Ovary (tissue), 7 donors: ENCODE measurements at regions not wholly inside any gene's neighbourhood (a gene's known extent, or its start where the extent isn't known, plus 50 kb on each side); places are given as distances from the start of the nearest gene placed in this dataset.

Experiments used
- DNase-seq, 5 donors: peaks; one replicate each; pipeline ENCODE4 v3.0.0-alpha.2; 2019 to 2020
- H3K27ac ChIP-seq, 2 donors: fragments of 200-600 bp; one replicate each; pipeline versions ENCODE4 v1.5.1 to v1.8.0; 2019 to 2022
- H3K27me3 ChIP-seq: fragments of 200-600 bp; one replicate; pipeline ENCODE4 v1.8.0; 2022
- H3K36me3 ChIP-seq: fragments of 200-600 bp; sonication (generic); one replicate; pipeline ENCODE4 v1.5.1; 2019
- H3K4me1 ChIP-seq: one replicate; pipeline ENCODE4 v1.8.1; 2013; ENCODE audit warnings: mild to moderate bottlenecking, moderate library complexity; ENCODE audit not compliant: insufficient read depth
- H3K4me3 ChIP-seq: fragments of 200-600 bp; sonication (generic); one replicate; pipeline ENCODE4 v1.5.1; 2017
- H3K9me3 ChIP-seq, 2 donors: fragments of 200-600 bp in 1 of 2; sonication (generic) in 1 of 2; one replicate each; pipeline versions ENCODE4 v1.5.1 to v1.8.1; 2013 to 2019; ENCODE audit warnings: mild to moderate bottlenecking in 1 of 2, moderate library complexity in 1 of 2
- CTCF ChIP-seq, 3 donors: fragments of 450-650 bp in 2 of 3; fragments of 200-600 bp in 1 of 3; IDR thresholded peaks; one replicate each; pipeline versions ENCODE4 v1.5.1 to v1.8.0; 2016 to 2022; ENCODE audit warnings: antibody characterized with exemption in 3 of 3, mild to moderate bottlenecking in 1 of 3
- EP300 ChIP-seq: sonication (generic); formaldehyde crosslinking; IDR thresholded peaks from one replicate; pipeline ENCODE4 v1.6.1; 2017; ENCODE audit warnings: antibody characterized with exemption
- POLR2A ChIP-seq: fragments of 450-650 bp; IDR thresholded peaks from one replicate; pipeline ENCODE4 v1.6.1; 2017; ENCODE audit warnings: antibody characterized with exemption, mild to moderate bottlenecking, moderate library complexity
- WGBS, 3 donors: extraction: QIAGEN DNeasy Blood & Tissue Kit in 1 of 3; methylation state at CpG; one replicate each; pipeline versions ENCODE4 v1.1.5 to v1.1.7; 2013 to 2017; 5-methylcytosine and 5-hydroxymethylcytosine counted together
- intact Hi-C, 4 donors: fragments of 100-400 bp; cut with DNase I; formaldehyde crosslinking; loops; one replicate each; pipeline versions ENCODE4 v1.11.0 to v1.15.1; 2022 to 2023
- donor health status: DM: no; HTN: no; CAD: no; lungs with moderate emphysema.
- donor health status: DM: no; HTN: no; CAD: no.
- donor health status: Bipolar disorder and iron deficiency.
- donor health status: DM: no; HTN: no; CAD: no.
- donor health status: DM: yes; HTN: yes; CAD: no.

- H3K9me3 ChIP-seq, result no peaks in the 10 kb centered on the region
These were observed 101.6 kb upstream of the KIF2B start for GRCh38 chr17:53721101-53721500.

DNA sequence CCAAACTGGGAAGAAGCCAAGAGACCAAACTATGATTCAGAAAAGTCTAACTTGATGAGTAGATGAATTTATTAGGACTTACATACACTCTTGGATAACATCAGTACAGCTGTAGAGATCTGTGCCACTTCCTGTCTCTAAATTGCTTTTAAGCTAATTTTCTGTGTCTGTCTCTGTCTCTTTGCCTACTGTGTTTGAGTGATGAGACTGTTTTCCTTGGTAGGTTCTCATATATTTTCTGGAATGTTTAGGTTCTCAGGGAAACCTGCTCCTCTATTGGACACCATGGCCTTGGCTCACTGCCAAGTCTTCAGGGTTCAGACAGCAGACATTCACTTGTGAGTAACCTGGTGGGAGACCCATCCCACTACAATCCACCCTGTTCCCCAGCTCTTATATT, 103.5 kb upstream of the KIF2B start:
- intact Hi-C loops, result no loop called here
- no peaks in the 10 kb centered on the region for H3K36me3 ChIP-seq

More at GRCh38 chr17:53721101-53721500, 101.6 kb upstream of the KIF2B start:
- 10 to 31% (median 16%) methylated on average over 2 of the region's 2 CpGs for WGBS, 3 donors
- no peak overlapping the region for H3K27ac ChIP-seq
- H3K27me3 ChIP-seq, result no peaks in the 10 kb centered on the region
- H3K36me3 ChIP-seq, result no peaks in the 10 kb centered on the region
- TF ChIP-seq EP300, result no peak
- no peak for TF ChIP-seq POLR2A
- TF ChIP-seq CTCF (IDR thresholded peaks at IDR 0.05), result no peak
- intact Hi-C loops, result no loop called here
- no peak overlapping the region for H3K4me3 ChIP-seq
- no peaks in the 10 kb centered on the region for H3K4me1 ChIP-seq
- DNase-seq, result no peak

DNA sequence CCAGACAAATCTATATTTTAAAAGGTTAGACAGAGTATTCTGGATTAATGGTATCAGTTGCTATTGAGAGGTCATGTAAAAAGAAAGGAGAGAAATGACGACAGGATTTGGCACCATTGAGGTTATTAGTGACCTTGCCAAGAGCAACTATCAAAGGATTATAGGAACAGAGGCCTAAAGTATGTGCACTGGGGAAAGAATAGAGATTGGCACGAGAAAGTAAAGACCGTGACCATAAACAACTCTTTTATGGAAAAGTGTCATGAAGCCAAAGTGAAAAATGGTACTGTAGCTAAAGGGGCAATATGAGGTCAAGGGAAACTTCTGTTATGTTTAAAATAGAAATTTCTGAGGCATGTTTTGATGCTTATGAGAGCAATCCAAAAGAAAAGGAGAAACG, 115.2 kb upstream of the KIF2B start:
- TF ChIP-seq CTCF (IDR thresholded peaks at IDR 0.05) (no peak), EP300 (no peak), POLR2A (no peak)
- no peak for DNase-seq
- Histone ChIP-seq H3K36me3 (no peaks in the 10 kb centered on the region), H3K27ac (no peak overlapping the region), H3K4me1 (no peaks in the 10 kb centered on the region), H3K27me3 (no peaks in the 10 kb centered on the region), H3K9me3 (no peaks in the 10 kb centered on the region), H3K4me3 (no peak overlapping the region)
- 34 to 41% (median 36%) methylated on average over 4 of the region's 4 CpGs for WGBS, 3 donors
- intact Hi-C loops, result no loop called here

More for the DNA sequence above, 103.5 kb upstream of the KIF2B start:
- H3K4me3 ChIP-seq, result no peak overlapping the region
- no peaks in the 10 kb centered on the region for H3K27me3 ChIP-seq
- no peaks in the 10 kb centered on the region for H3K9me3 ChIP-seq
- DNase-seq, result no peak
- no peaks in the 10 kb centered on the region for H3K4me1 ChIP-seq
- no peak overlapping the region for H3K27ac ChIP-seq
- TF ChIP-seq EP300, result no peak
- TF ChIP-seq POLR2A, result no peak
- no peak for TF ChIP-seq CTCF (IDR thresholded peaks at IDR 0.05)

DNA sequence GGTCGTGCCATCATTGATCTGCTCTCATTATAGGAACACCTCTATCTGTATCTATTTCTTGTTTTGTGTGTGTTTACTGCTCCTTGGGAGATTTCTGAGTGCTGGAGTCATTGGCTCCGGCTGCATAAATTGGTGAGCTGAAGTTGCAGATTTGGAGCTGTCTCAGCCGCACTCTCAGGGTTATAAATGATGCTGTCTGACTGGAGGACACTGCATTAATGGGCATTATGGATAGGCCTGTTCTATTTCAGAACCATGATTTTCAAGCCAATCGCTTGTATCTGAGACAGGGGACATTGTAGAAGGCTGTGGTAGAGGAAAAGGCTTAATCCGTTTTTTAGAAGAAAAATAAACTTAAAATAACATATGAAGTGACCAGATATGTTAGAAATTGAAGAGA, 126.4 kb upstream of the KIF2B start:
- no peaks in the 10 kb centered on the region for H3K9me3 ChIP-seq
- TF ChIP-seq EP300 (no peak), CTCF (IDR thresholded peaks at IDR 0.05) (no peak), POLR2A (no peak)
- no peak overlapping the region for H3K4me3 ChIP-seq
- H3K36me3 ChIP-seq, result no peaks in the 10 kb centered on the region
- H3K4me1 ChIP-seq, result no peaks in the 10 kb centered on the region
- no peak overlapping the region for H3K27ac ChIP-seq
- intact Hi-C loops, result no loop called here
- 53 to 69% (median 53%) methylated on average over 5 of the region's 5 CpGs for WGBS, 3 donors
- DNase-seq, result no peak
- H3K27me3 ChIP-seq, result no peaks in the 10 kb centered on the region

DNA sequence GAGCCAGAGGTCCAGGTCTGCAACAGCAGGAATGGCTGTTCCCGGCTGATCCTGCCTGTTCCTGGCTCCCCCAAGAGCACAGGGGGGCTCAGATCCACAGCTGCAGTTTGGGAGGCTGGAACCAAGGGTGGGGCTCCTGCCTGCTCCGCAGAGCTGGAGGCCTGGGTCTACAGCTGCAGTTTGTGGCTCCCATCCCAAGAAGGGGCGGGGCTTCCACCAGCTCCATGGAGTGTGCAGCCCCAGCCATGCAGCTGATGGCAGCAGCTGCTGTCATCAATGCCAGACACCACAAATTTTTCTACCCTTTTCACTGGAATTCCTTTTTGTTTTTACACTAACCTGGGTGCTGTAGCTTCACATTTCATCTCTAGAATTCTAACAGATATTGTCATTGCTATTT, 135.4 kb upstream of the KIF2B start:
- no peak for DNase-seq
- intact Hi-C loops, result no loop called here
- Histone ChIP-seq H3K4me3 (no peak overlapping the region), H3K36me3 (no peaks in the 10 kb centered on the region), H3K27ac (no peak overlapping the region), H3K9me3 (no peaks in the 10 kb centered on the region), H3K27me3 (no peaks in the 10 kb centered on the region), H3K4me1 (no peaks in the 10 kb centered on the region)
- TF ChIP-seq CTCF (IDR thresholded peaks at IDR 0.05) (no peak), POLR2A (no peak), EP300 (no peak)
- 53 to 75% (median 60%) methylated on average over 3 of the region's 3 CpGs for WGBS, 3 donors
